HG03575 (cell line): ENCODE measurements at regions not wholly inside any gene's neighbourhood (a gene's known extent, or its start where the extent isn't known, plus 50 kb on each side); places are given as distances from the start of the nearest gene placed in this dataset.

Experiments
- ATAC-seq: cut with Tn5 transposase; IDR thresholded peaks from one replicate; pipeline ENCODE4 v1.9.1; 2021; ENCODE audit not compliant: unreplicated experiment, insufficient number of reproducible peaks, low FRiP score; ENCODE audit errors: extremely low read depth

GRCh38 chr4:114465766-114466165 lies 132.8 kb upstream of the UGT8 start:
- no peak for ATAC-seq

- ATAC-seq = no peak
Measured at GRCh38 chr4:114466299-114466698, 132.3 kb upstream of the UGT8 start.

DNA sequence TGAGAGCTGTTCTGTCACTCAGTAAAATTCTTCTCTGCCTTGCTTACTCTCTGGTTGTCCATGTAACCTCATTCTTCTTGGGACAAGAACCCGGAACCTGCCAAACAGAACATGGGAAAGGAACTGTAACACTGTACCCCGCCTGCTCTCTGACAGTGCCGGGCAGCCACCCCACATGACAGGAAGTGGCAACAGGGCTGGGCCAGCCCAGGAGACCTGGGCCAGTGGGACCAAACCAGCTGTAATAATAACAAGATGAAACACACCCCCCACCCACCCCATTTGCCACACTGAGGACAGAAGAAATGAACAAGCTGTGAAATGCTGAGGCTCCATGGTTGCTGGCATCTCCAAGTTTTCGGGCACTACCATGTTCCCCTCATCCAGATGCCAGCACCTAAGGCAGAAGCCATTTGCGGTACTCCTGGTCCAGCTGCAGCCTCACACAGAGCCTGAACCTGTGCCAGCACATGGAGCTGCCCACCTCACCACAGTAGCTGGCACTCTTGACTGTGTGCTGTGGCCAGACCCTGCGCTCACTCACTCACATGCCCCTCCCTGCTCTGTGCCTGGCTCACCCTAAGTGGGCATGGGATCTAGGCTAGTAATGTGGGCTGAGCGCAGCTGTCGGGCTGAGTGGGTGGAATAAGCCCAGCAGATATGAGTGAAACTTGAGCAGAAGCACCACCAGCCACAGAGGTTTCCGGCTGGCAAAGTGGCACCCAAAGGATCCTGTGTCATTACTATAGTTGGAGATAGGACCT lies 126.2 kb upstream of the UGT8 start:
- ATAC-seq = no peak

GRCh38 chr4:114474188-114474800 lies 124.3 kb upstream of the UGT8 start:
- ATAC-seq = no peak

DNA sequence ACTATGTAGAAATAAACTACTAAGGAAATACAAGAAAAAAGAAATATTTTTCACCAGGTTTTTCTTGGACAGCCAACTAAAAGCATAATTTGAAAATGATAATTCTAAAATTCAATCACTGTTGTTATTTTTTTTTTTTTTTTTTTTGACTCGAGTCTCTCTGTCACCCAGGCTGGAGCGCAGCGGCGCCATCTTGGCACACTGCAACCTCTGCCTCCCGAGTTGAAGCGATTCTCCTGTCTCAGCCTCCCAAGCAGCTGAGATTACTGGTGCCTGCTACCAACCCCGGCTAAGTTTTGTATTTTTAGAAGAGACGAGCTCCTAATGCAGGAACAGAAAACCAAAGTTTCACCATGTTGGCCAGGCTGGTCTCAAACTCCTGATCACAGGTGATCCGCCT lies 122.3 kb upstream of the UGT8 start:
- ATAC-seq = no peak

DNA sequence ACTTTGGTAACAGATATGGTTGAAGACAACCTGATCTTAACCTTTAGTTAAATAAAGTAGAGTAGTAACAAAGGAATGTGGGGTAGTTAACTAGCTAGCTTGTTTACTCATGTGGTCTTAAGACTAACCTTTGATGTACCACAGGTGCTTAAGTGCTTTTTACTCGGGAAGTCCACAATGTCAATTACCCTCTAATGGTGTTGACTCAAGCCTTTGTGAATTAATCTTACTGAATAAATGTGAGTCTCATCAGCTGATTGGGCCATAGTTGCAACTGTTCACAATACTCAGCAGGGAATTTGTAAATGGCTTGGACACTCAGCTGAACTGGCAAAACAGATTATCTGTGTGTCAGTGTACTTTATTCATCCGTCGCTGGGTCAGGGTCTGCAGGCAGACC lies 119.0 kb upstream of the UGT8 start:
- no peak for ATAC-seq

DNA sequence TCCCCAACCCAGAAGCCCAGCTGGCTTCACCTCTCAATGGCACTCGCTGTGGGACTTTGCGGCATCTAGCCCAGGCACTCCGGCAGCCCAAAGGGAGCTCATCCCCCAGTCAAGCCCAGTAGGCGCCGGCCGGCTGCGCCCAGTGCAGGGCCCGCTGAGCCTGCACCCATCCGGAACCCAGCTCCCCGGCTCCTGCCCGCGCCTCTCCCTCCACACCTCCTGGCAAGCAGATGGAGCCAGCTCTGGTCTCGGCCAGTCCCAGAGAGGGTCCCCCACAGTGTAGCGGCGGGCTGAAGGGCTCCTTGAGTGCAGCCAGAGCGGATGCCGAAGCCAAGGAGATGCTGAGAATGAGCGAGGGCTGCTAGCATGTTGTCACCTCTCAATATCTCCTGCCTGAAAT lies 116.8 kb upstream of the UGT8 start:
- no peak for ATAC-seq

DNA sequence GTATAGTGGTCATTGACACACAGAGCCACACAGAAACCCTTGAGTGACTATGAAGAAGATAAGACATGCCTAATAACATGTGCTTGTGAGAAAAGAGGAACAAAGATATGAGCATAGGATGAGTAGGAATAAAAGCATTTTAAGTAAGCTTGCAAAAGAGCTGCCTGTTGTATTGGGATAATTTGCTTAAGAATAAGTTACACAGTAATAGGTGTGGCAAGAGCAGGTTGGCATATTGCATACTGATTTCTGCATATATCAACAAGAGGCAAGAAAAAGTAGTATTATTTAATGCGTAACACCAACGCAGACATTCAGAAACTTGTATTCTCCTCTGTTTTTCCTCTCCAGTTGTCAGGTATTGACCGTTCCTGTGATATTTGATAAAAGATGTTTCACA lies 111.5 kb upstream of the UGT8 start:
- ATAC-seq = no peak

DNA sequence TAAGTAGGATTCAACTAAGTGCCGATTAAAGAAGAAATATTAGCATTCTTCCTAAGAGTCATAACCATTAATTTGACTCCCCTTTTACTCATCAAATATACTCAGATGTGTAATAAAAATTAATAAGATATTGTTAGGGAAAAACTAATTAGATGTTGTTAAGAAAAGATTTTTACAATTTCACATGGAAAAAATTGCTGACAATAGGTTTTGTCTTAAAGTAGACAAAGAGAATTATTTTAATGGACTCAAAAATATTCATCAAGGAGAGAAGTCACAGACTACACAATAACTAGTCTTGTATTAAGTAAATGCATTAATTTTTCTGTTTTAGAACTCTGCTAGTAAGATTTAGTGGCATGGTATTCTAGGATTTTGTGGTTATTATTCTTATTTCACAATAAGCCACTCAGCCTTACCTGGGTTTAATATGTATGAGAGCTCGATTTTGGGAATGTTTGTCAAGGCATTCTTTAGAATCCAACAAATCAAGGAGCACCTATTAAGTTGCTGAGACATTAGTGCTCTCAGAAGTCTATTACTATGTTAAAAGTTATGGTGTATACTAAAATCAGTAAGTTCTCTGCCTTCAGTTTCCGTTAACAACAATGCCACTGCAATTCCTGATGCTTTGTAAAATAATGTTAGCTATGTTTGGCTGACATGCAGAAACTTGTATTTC lies 110.2 kb upstream of the UGT8 start:
- no peak for ATAC-seq

GRCh38 chr4:114494246-114494803 lies 104.3 kb upstream of the UGT8 start:
- ATAC-seq = no peak

- ATAC-seq = no peak
Measured at GRCh38 chr4:114495471-114495928, 103.1 kb upstream of the UGT8 start.

DNA sequence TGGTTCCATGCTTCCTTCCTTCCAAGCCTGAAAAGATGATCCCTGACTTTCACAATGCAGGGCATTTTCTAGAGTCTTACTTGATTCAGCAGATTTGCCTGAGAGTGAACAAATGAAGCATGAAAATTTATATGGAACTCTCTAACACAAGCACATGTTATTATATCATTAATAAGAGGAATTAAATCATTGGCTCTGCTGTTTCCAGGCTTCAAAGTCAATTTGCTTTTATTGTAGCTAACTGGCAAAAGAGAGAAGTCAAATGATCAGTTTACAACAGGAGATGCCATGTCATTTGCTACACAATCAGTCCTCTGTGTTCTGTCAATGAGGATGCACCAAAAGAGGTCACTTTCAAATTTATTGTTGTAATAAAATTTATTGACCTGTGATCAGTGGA lies 101.5 kb upstream of the UGT8 start:
- ATAC-seq = no peak

GRCh38 chr4:114509340-114509739 lies 89.3 kb upstream of the UGT8 start:
- no peak for ATAC-seq

DNA sequence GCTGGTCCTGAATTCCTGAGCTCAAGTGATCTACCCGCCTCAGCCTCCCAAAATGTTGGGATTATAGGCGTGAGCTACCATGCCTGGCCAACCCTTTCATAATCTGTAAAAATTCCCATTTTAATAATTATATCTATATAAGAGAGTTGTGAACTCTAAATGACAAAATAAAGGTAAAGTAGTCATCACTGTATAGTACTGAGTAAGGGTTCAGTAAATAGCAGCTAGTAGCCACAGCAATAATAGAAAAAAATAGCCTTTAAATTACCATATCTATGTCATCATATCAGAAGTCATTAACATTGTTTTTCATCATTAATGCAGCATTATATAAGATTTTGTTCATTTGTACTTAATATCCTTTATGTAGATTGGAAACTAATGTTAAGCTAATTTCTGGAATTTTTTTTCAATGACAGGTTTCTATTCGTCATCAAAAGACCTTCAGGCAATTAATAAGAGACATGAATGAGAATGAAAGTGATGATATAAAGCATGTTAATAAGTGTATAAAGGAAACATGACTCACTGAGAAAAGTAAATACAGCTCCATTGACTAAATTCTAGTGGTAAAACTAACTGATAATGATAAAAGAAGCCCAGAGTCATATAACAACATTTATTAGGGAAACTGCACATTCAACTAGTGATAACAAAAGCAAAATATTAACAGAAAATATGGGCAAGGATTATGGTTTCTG lies 85.9 kb upstream of the UGT8 start:
- ATAC-seq = no peak

DNA sequence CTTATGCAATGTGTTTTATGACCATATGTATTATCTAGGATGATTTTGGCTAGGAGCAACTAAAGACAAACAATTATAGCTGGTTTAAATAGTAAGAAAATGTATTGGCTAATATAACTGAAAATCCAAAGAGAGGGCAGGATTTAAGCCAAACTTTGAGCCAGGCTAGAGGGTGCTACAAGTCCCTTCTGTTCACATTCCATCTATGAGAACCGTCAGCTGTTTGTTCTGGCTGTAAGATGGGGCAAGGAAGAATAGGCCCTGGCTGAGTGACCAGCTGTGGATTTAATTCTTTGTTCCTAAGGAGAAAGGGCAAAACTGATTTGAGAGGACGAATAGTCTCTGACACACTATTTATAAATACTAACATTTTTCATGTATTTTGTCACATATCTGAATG lies 79.2 kb upstream of the UGT8 start:
- no peak for ATAC-seq

DNA sequence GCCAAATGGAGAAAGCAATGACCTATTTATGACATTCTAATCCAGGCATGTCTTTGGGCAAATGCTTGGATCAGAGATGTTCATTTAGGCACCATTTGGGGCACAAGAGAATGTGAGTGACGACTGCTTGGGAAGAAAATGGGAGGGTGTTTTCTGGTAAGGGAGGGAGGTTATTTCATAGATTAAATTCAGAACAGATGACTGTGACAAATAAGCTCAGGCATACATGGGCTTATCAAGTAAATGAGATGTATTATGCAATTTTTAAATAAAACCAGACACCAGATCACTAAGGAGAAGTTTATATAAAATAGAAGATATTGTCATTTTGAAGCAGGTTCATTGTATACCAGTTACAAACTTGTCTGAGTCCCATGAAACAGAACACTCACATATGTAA lies 71.4 kb upstream of the UGT8 start:
- ATAC-seq = no peak

- no peak for ATAC-seq
Measured at GRCh38 chr4:114527637-114528036, 71.0 kb upstream of the UGT8 start.

- ATAC-seq = no peak
Measured at GRCh38 chr4:114535725-114536124, 62.9 kb upstream of the UGT8 start.

- ATAC-seq = no peak
Measured at GRCh38 chr4:114537352-114537751, 61.3 kb upstream of the UGT8 start.
